IMR-90 (cell line): ENCODE measurements at regions not wholly inside any gene's neighbourhood (a gene's known extent, or its start where the extent isn't known, plus 50 kb on each side); places are given as distances from the start of the nearest gene placed in this dataset.

ENCODE experiments used
- ATAC-seq: fragments of 200-7000 bp; cut with Tn5 transposase; 2 replicates; pipeline ENCODE4 v1.9.1; 2020; ENCODE audit warnings: low read depth, mild to moderate bottlenecking, moderate library complexity
- BruUV-seq: library from RNA; stranded (reverse); fragments of 400-500 nt; replicated peaks from 2 replicates; lab custom pipeline; 2021; lab: Mats Ljungman, UMichigan
- CTCF ChIA-PET: fragments of 300-600 bp; formaldehyde crosslinking; extraction: SDS; loops from one replicate; lab custom pipeline; 2021; ENCODE audit warnings: antibody characterized with exemption; lab: Yijun Ruan, JAX
- POLR2A ChIA-PET: fragments of 300-600 bp; sonication (Branson Sonifier 250); formaldehyde crosslinking; loops from one replicate; lab custom pipeline; 2022; ENCODE audit warnings: antibody characterized with exemption; ENCODE audit not compliant: unreplicated experiment; lab: Charles Lee
- DNase-seq: peaks from one replicate; pipeline ENCODE4 v3.0.0; 2013
- H2AFZ ChIP-seq: replicated peaks from 2 replicates; pipeline ENCODE3; 2013; ENCODE audit warnings: low read length, mild to moderate bottlenecking; ENCODE audit not compliant: poor library complexity
- H2AK5ac ChIP-seq: 2 replicates; pipeline ENCODE4 v1.6.1; 2013; ENCODE audit warnings: low read depth, low read length, inconsistent platforms
- H2AK9ac ChIP-seq: replicated peaks from 2 replicates; pipeline ENCODE3; 2013; ENCODE audit warnings: mild to moderate bottlenecking, low read depth, low read length, moderate library complexity; ENCODE audit not compliant: poor library complexity
- H2BK120ac ChIP-seq: 2 replicates; pipeline ENCODE4 v1.6.1; 2013; ENCODE audit warnings: low read depth, low read length, inconsistent platforms
- H2BK15ac ChIP-seq: 3 replicates; pipeline ENCODE4 v1.6.1; 2013; ENCODE audit warnings: low read depth, low read length, inconsistent platforms
- H2BK20ac ChIP-seq: 2 replicates; pipeline ENCODE4 v1.6.1; 2013; ENCODE audit warnings: low read depth, mild to moderate bottlenecking, inconsistent platforms, low read length, moderate library complexity
- H2BK5ac ChIP-seq: 2 replicates; pipeline ENCODE4 v1.6.1; 2013; ENCODE audit warnings: mild to moderate bottlenecking, low read depth, low read length, inconsistent platforms; ENCODE audit not compliant: poor library complexity, severe bottlenecking
- H3K14ac ChIP-seq: replicated peaks from 2 replicates; pipeline ENCODE4 v1.6.1; 2013; ENCODE audit warnings: low read depth, low read length, inconsistent platforms
- H3K18ac ChIP-seq: 2 replicates; pipeline ENCODE4 v1.6.1; 2013; ENCODE audit warnings: low read depth, low read length, control low read depth
- H3K23ac ChIP-seq: 2 replicates; pipeline ENCODE4 v1.6.1; 2013; ENCODE audit warnings: low read depth, low read length, inconsistent platforms
- H3K27ac ChIP-seq: 2 replicates; pipeline ENCODE4 v1.5.1; 2013; ENCODE audit warnings: mild to moderate bottlenecking, control low read depth, low read length; ENCODE audit not compliant: insufficient read depth
- H3K27me3 ChIP-seq: 2 replicates; pipeline ENCODE4 v1.6.1; 2013; ENCODE audit warnings: low read length; ENCODE audit not compliant: control insufficient read depth, insufficient read depth
- H3K36me3 ChIP-seq: 2 replicates; pipeline ENCODE4 v1.6.1; 2013; ENCODE audit warnings: low read length, mixed read lengths; ENCODE audit not compliant: control insufficient read depth, insufficient read depth
- H3K4ac ChIP-seq: 2 replicates; pipeline ENCODE4 v1.6.1; 2013; ENCODE audit warnings: low read depth, low read length, inconsistent platforms
- H3K4me1 ChIP-seq: 2 replicates; pipeline ENCODE4 v1.6.1; 2013; ENCODE audit warnings: low read length, mixed read lengths; ENCODE audit not compliant: control insufficient read depth, insufficient read depth
- H3K4me2 ChIP-seq: 2 replicates; pipeline ENCODE4 v1.6.1; 2013; ENCODE audit warnings: low read depth, mild to moderate bottlenecking, control low read depth, low read length, moderate library complexity
- H3K4me3 ChIP-seq: 2 replicates; pipeline ENCODE4 v1.5.1; 2013; ENCODE audit warnings: low read depth, mild to moderate bottlenecking, control low read depth, low read length, moderate library complexity; ENCODE audit not compliant: insufficient read depth
- H3K56ac ChIP-seq: 2 replicates; pipeline ENCODE4 v1.6.1; 2013; ENCODE audit warnings: low read length, inconsistent platforms; ENCODE audit not compliant: insufficient read depth; ENCODE audit errors: extremely low read depth
- H3K79me1 ChIP-seq, 2 experiments: 2 replicates each; pipeline ENCODE4 v1.6.1; 2013; ENCODE audit warnings: low read length in 2 of 2, inconsistent platforms in 1 of 2, low read depth in 1 of 2
- H3K9ac ChIP-seq: 2 replicates; pipeline ENCODE4 v1.6.1; 2013; ENCODE audit warnings: low read depth, low read length, control low read depth
- H3K9me1 ChIP-seq: 2 replicates; pipeline ENCODE4 v1.6.1; 2013; ENCODE audit warnings: low read length, inconsistent platforms; ENCODE audit not compliant: insufficient read depth
- H3K9me3 ChIP-seq: 2 replicates; pipeline ENCODE4 v1.6.1; 2013; ENCODE audit warnings: low read length; ENCODE audit not compliant: control insufficient read depth, insufficient read depth
- H4K20me1 ChIP-seq: 2 replicates; pipeline ENCODE4 v1.6.1; 2013; ENCODE audit warnings: low read length, inconsistent platforms; ENCODE audit not compliant: insufficient read depth
- H4K5ac ChIP-seq: 2 replicates; pipeline ENCODE4 v1.6.1; 2013; ENCODE audit warnings: mild to moderate bottlenecking, low read depth, low read length, control low read depth
- H4K8ac ChIP-seq, 2 experiments: 2 replicates each; pipeline ENCODE4 v1.6.1; 2013; ENCODE audit warnings: low read depth in 2 of 2, low read length in 2 of 2, control low read depth in 1 of 2, inconsistent platforms in 1 of 2
- H4K91ac ChIP-seq: 2 replicates; pipeline ENCODE4 v1.6.1; 2013; ENCODE audit warnings: low read depth, low read length, inconsistent platforms; ENCODE audit not compliant: insufficient read depth
- BHLHE40 ChIP-seq: fragments of 150-350 bp; IDR thresholded peaks from 2 replicates; pipeline ENCODE4 v1.6.1; 2016; ENCODE audit warnings: mild to moderate bottlenecking, low read depth, low read length
- CEBPB ChIP-seq: IDR thresholded peaks from 2 replicates; pipeline ENCODE4 v1.6.1; 2012; ENCODE audit warnings: low read depth, low read length, improper control_type of control experiment
- CHD1 ChIP-seq: IDR thresholded peaks from 2 replicates; pipeline ENCODE4 v1.6.1; 2012; ENCODE audit warnings: low read depth, low read length, improper control_type of control experiment
- CTCF ChIP-seq: conservative IDR thresholded peaks from 2 replicates; pipeline ENCODE4 v1.5.1; 2012; ENCODE audit warnings: mild to moderate bottlenecking, low read depth, low read length, improper control_type of control experiment
- ELK1 ChIP-seq: fragments of 150-350 bp; IDR thresholded peaks from 2 replicates; pipeline ENCODE4 v1.6.1; 2016; ENCODE audit warnings: low read depth, mild to moderate bottlenecking, low read length, moderate library complexity, borderline replicate concordance
- FOS ChIP-seq: fragments of 150-350 bp; IDR thresholded peaks from 2 replicates; pipeline ENCODE4 v1.6.1; 2016; ENCODE audit warnings: low read depth, low read length
- MAFK ChIP-seq: IDR thresholded peaks from 2 replicates; pipeline ENCODE4 v1.6.1; 2012; ENCODE audit warnings: low read depth, low read length, improper control_type of control experiment
- MAZ ChIP-seq: IDR thresholded peaks from 2 replicates; pipeline ENCODE4 v1.6.1; 2012; ENCODE audit warnings: low read depth, mild to moderate bottlenecking, low read length, improper control_type of control experiment, moderate library complexity, borderline replicate concordance
- MXI1 ChIP-seq: IDR thresholded peaks from 2 replicates; pipeline ENCODE4 v1.6.1; 2012; ENCODE audit warnings: low read depth, mild to moderate bottlenecking, low read length, moderate library complexity, borderline replicate concordance
- NFE2L2 ChIP-seq: fragments of 150-350 bp; IDR thresholded peaks from 2 replicates; pipeline ENCODE4 v1.6.1; 2016; ENCODE audit warnings: low read depth, mild to moderate bottlenecking, low read length
- POLR2A ChIP-seq: IDR thresholded peaks from 2 replicates; pipeline ENCODE4 v1.6.1; 2012; ENCODE audit warnings: mild to moderate bottlenecking, low read depth, low read length
- RAD21 ChIP-seq: IDR thresholded peaks from 2 replicates; pipeline ENCODE4 v1.6.1; 2012; ENCODE audit warnings: low read length, improper control_type of control experiment
- RCOR1 ChIP-seq: IDR thresholded peaks from 2 replicates; pipeline ENCODE4 v1.6.1; 2012; ENCODE audit warnings: mild to moderate bottlenecking, low read length, improper control_type of control experiment; ENCODE audit not compliant: insufficient replicate concordance
- RFX5 ChIP-seq: IDR thresholded peaks from 2 replicates; pipeline ENCODE4 v1.8.0; 2012; ENCODE audit warnings: low read depth, mild to moderate bottlenecking, low read length, moderate library complexity
- SMC3 ChIP-seq: fragments of 150-350 bp; IDR thresholded peaks from 2 replicates; pipeline ENCODE4 v1.6.1; 2016; ENCODE audit warnings: low read depth, mild to moderate bottlenecking, antibody characterized with exemption, low read length, moderate library complexity
- WGBS, 2 experiments: methylation state at CpG; one replicate each; pipeline versions ENCODE4 v1.1.5 to v1.1.7; 2013; ENCODE audit warnings: missing lambda C conversion rate in 2 of 2; ENCODE audit not compliant: insufficient read length in 1 of 2; ENCODE audit errors: extremely low coverage in 2 of 2; 5-methylcytosine and 5-hydroxymethylcytosine counted together
- dilution Hi-C: fragments of 300-500 bp; cut with HindIII; formaldehyde crosslinking; loops from one replicate; pipeline ENCODE4 v1.14.3; 2018; ENCODE audit warnings: low sequenced_read_pairs; ENCODE audit not compliant: unreplicated experiment
- in situ Hi-C: fragments of 300-500 bp; cut with MboI; formaldehyde crosslinking; loops from 3 replicates; pipeline ENCODE4 v1.14.3; 2019; ENCODE audit warnings: low sequenced_read_pairs, inconsistent platforms, mixed read lengths
- intact Hi-C: fragments of 100-400 bp; cut with micrococcal nuclease; formaldehyde crosslinking; loops from 2 replicates; pipeline ENCODE4 v1.10.0; 2022

GRCh38 chr13:67763384-67763783, 533.2 kb upstream of the PCDH9 start:
- in situ Hi-C loops (no loop called here), dilution Hi-C loops (no loop called here), intact Hi-C loops (no loop called here)
- H3K14ac ChIP-seq = no peak overlapping the region
- no peak overlapping the region for H2BK120ac ChIP-seq
- no peaks in the 10 kb centered on the region for H4K20me1 ChIP-seq
- H3K36me3 ChIP-seq = no peaks in the 10 kb centered on the region
- no peaks in the 10 kb centered on the region for H3K79me1 ChIP-seq
- 0 out of 2 replicates have a peak, but pooled peaks cover 3% of the 10 kb centered on the region for H3K9me3 ChIP-seq
- no peak overlapping the region for H4K91ac ChIP-seq
- no peak overlapping the region for H2BK5ac ChIP-seq
- no peak overlapping the region for H3K4ac ChIP-seq
- WGBS, 2 experiments = 80% methylated on average over 1 of the region's 3 CpGs; no CpG with 5 or more reads in 1 of the 2 experiments
- H3K56ac ChIP-seq = no peak overlapping the region
- H2AK5ac ChIP-seq = no peak overlapping the region
- H4K8ac ChIP-seq = no peak overlapping the region
- POLR2A ChIA-PET = no interaction called here
- H2AFZ ChIP-seq = no peak overlapping the region
- no peak overlapping the region for H3K18ac ChIP-seq
- H3K23ac ChIP-seq = no peak overlapping the region
- H4K5ac ChIP-seq = no peak overlapping the region
- no peak overlapping the region for H3K9ac ChIP-seq
- H2BK15ac ChIP-seq = no peak overlapping the region
- H3K27me3 ChIP-seq = no peaks in the 10 kb centered on the region
- no peak overlapping the region for H2AK9ac ChIP-seq
- H3K4me3 ChIP-seq = no peak overlapping the region
- H2BK20ac ChIP-seq = no peak overlapping the region
- DNase-seq = no peak
- no peaks in the 10 kb centered on the region for H3K4me1 ChIP-seq
- no peak for ATAC-seq
- no TSS peak for BruUV-seq
- no peak overlapping the region for H3K27ac ChIP-seq
- CTCF ChIA-PET = no interaction called here
- H3K4me2 ChIP-seq = no peak overlapping the region
- TF ChIP-seq NFE2L2 = no peak
- no peak for TF ChIP-seq POLR2A
- TF ChIP-seq RFX5 = no peak
- TF ChIP-seq RCOR1 = no peak
- TF ChIP-seq MAZ = no peak
- no peak for TF ChIP-seq BHLHE40
- TF ChIP-seq ELK1 = no peak
- TF ChIP-seq MAFK = no peak
- TF ChIP-seq RAD21 = no peak
- TF ChIP-seq MXI1 = no peak
- TF ChIP-seq CEBPB = no peak
- no peak for TF ChIP-seq CHD1
- no peak for TF ChIP-seq SMC3
- TF ChIP-seq CTCF = no peak
- no peak for TF ChIP-seq FOS
- H3K9me1 ChIP-seq = no peaks in the 10 kb centered on the region
